Activated CD8-positive, alpha-beta memory T cell treated with anti-CD3 and anti-CD28 coated beads for 4 hours (primary cell): ENCODE measurements at regions not wholly inside any gene's neighbourhood (a gene's known extent, or its start where the extent isn't known, plus 50 kb on each side); places are given as distances from the start of the nearest gene placed in this dataset.

Source experiments
- DNase-seq, 2 donors: peaks; one replicate each; pipeline ENCODE4 v3.0.0-alpha.2; 2020; ENCODE audit warnings: low read depth in 2 of 2

DNA sequence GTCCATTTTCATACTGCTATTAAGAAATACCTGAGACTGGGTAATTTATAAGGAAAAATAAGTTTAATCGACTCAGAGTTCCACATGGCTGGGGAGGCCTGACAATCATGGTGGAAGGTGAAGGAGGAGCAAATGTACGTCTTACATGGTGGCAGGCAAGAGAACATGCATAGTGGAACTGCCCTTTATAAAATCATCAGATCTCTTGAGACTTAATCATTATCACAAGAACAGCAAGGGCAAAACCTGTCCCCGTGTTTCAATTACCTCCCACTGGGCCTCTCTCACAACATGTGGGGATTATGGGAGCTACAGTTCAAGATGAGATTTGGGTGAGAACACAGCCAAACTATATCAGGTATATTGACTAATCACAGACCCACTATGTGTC, 370.2 kb upstream of the USP24 start:
- DNase-seq = no peak

DNA sequence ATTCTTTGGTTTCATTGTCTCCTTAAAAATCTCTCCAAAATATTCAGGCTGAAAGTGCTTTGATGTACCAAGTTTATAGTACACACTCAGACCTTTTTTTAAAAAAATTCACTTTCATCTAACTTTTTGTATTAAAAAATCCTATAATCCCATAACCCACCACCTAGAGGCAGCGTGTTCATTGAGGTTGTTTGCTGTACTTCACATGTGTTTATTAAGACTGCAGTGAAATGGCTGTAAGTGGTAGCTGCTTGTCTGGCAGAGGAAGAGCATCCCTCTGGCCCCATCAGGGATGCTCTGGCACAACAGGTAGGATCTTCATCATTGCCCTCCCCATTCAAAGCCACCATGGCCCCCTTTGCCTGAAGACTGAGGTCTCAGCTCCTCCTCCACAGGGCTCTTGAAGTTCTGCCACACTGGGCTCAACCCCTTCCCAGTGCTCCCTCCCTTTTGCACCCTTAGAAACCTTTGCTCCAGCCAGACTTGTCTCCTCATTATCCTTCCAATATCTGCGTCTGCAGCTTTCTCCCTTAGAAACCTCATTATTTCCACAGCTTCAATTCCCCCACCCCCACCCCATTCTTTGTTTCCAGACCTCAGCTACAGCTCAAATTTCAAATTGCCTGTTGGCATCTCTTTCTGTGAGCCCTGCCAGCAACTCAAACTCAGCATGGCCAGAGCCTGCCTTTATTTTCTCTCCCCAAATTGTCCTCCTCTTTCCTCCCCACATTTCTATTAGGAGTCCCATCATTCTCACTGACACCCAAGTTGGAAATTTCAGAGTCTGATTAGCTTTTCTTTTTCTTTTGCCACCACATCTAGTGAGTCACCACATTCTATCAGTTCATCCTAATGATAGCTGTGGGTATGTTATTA, 369.6 kb upstream of the USP24 start:
- no peak for DNase-seq

DNA sequence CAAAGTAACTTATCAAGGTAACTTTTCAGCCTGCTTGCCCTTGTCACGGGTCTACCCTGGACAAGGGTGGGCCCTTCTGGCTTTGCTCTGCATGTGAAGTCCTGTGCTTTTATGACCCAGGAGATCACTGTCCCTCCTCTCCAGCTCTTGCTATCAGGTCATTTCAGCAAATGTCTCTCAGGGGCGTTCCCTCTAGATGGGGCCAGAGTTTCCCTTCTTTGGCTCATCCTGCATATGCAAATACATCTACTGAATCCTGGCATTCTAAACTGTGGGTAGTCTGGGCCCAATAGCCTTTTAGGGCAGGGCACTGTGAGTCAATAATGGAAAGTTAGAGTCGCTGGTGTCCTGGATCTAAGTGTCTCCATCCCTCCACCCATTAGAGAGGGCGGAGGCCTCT, 366.9 kb upstream of the USP24 start:
- no peak for DNase-seq

DNA sequence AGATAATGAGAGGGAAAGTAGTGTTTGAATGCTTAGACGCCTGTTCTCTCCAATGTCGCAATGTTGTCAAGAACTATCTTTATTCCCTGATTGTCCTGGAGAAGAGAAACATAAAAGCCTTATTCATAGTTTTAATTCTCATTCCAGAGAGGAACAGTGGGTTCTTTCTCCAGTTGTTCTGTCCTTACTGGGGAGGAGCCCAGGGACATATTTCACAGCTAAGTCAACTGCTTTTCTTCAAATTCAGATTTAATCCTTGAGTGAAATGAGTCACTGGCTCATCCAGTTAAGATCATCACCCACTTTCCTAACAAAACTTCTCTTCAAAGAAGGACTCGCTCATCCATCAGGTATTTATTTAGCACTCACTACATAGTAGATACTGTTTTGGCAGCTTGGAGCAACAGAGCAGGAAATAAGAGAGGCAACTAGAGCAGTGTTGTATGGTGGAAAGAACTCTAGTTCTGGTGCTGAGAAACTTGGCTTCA, 365.7 kb upstream of the USP24 start:
- no peak for DNase-seq

DNA sequence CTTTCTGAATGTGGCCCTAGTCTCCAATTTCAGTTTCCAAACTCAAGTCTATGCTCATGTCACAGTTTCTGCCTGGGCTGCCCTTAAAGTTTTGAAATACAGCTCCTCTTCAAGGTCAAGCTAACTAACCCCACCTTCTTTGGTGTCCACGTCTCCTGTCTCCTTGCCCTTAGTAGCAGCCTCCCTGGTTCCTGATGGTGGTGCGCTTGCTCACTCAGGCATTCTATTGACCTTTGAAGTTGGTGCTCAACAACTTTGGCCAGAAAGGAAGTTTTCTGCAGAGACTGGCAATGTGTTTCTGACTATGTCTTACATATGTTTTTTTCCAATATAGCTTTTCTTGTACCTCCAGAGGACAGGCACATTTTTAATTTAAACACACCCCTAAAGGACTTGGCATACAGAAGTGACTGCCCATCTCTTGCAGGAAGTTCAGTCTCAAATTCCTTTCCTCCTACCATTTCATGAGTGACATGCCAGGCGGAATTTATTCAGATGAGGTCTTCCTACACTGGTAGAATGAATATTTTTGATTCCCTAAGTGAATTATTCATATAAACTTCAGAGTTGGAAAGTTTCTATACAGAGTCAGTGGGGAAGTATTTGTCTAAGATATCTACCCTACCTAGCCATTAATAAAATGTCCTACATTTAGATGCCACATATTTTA, 364.3 kb upstream of the USP24 start:
- DNase-seq = no peak

DNA sequence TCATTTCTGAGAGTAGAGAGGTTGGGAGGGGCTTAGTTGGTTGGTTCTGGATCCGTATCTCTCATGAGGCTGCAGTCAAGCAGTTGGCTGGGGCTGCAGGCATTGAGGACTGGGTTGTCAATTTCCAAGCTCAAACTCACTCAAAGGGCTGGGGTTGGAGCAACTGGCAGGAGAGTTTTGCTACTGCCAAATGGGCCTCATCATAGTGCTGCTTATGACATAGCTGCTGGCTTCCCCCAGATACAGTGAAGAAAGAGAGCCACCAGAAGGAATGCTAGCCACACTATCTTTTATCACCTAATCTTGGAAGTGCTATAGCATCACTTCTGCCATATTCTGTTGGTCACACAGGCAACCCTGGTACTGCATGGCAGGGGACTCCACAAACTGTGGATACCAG, 363.5 kb upstream of the USP24 start:
- DNase-seq = no peak

DNA sequence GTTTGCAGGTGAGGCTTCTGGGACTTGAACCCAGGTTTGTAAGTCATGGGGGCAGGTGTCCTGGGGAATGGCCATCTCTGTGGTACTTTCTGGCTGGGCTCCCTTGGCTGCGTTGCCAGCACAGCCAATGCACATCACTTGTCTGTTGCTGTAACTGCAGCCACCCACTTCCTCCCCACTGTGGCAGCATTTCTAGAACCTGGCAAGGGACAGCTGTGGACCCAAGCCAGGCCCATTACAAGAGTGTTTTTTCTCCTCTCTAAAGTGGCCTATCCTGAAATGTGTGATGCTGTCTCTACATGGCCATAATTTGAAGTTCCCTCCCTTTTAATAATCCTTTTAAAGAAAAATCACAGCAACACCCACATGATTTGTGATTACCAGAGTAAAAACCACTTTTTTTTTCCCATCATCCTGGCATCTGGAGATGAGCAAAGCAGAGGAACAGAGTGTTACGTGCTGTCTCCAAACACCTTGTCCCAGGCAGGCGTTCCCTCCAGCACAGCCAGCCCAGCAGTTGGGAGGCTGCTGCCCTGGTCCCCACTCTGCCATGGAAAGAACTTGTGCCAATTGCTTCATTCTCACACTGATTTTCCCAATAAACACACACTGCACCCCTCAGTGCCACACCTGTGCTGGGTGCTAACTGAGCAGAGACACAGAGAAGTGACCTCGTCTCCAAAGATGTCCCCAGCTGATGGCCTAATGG, 360.6 kb upstream of the USP24 start:
- DNase-seq = no peak

DNA sequence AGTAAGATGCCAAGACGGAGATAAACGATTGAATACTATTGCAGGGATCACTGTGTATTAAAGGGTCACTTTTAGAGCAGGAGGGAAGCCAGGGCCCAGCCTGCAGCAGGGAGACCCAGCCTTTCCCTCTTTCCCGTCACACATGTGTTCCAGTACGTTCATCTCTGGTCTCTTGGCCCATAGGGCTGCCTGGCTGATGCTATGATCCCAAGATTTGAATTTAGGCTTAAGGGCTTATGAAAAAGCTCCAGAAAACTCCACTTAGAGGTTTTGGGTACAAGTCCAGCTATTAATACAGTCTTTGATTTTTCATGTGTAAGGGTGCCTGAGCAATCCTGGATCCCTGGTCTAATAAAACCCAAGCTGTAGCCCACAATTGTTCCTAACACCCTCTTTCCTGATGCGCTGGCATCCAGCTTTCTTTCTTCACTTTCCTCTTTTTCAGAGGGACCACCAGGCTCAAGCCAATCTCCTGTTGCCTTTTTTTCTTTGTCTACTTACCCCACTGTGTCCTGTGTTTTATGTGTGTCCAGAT, 359.6 kb upstream of the USP24 start:
- no peak for DNase-seq

DNA sequence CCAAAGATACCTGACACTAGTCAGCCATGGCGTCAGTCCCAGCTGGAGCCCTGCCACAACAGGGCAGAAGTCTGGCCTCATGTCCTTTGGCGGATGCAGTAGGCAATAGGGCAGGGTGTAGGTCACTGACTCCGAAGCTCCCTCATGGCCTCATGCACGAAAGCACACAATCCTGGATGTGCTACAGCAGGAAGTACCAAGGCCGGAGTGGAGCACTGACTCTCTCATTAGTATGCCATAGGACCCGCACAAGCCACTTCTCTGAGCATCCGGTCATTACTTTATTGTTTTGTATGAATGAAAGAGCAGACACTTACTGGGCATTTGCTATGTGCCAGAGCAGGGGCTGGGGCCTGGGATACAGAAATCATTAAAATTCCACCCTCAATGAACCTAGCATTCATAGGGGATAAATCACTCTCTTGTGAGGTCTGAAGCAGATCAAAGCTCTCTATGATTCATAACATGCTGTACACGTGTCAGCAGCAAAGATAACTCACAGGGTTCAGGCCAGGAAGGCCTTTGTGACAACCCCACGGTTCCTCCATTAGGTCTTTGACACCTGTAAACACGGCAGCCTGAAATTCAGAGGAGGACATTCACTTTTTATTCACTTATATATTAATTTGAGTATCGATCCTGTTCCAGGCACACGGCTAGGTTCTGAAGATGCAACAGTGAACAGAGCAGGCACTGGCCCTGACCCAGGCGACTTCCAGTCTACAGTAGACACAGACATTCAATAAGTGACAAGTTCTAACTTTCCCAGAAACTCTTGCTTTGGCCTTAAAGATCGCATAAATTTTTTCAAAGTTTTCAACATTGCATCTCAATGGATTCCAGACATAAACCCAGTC, 357.9 kb upstream of the USP24 start:
- no peak for DNase-seq

DNA sequence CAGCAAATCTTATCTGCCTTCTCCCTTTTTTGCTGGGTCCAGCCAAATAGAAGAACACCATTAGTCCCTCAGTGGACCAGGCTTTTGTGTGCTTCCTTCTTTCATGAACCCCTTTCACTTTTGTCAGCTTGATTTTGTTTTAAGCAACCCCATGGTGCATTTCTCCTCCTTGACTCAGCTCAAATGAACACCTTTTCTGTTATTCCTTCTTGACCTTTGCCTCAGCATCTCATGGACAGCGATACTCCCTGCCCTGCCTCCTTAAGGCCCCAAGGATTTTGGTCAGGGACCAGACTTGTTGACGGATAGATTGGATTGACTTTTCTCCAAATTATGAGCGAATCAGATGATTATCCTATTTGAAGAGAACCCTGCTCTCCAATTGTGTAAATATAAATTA, 356.6 kb upstream of the USP24 start:
- no peak for DNase-seq

DNA sequence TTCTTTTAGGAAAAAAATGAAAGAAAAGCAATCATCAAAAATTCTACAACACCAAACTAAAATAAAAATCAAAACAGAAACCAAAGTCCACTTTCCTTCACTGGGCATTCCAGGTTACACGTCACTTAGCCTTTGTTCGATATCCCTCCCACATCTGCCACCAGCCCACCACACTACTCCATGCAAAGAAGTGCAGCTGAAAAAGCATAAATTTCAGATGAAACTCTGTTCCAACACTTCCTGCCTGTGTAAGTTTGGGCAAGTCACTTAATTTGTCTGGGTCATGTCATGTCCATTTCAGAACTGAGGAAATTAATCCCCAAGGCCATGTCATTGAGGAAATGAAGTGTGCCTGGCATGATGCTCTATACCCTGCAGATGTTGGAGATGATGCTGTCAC, 354.3 kb upstream of the USP24 start:
- DNase-seq = no peak

DNA sequence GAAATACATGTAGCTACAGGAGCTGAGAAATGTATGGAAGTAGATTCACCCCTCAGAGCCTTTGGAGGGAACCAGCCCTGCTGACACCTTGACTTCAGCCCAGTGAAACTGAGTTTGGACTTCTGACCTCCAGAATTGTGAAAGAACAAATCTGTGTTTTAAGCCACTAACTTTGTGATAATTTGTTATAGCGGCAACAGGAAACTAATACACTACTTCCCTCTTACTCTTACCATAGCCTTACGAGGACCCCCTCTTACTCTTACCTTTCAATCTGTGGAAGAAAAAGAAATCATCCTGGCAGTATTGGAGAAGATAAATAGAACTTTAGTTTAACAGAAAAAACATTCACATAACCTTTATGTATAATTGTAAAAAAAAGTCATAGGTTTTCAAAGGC, 353.6 kb upstream of the USP24 start:
- no peak for DNase-seq

DNA sequence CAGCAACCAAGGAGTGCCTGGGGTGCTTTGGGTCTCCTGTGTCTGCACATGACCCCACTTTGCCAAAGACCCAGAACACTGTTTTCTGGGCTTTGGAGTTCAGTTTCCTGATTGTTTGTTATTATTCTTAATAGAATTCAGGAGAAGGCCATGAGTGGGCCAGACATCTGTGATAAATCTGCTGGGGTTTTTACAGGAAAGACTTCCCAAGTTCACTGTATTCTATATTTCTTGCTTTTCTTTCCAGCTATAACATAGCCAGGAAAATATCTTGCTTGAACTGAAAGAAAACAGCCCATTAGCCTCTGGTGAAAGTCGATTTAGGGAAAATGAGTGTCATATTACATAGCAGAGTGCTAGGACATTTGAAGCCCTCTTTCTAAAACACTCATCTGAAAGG, 345.1 kb upstream of the USP24 start:
- no peak for DNase-seq

DNA sequence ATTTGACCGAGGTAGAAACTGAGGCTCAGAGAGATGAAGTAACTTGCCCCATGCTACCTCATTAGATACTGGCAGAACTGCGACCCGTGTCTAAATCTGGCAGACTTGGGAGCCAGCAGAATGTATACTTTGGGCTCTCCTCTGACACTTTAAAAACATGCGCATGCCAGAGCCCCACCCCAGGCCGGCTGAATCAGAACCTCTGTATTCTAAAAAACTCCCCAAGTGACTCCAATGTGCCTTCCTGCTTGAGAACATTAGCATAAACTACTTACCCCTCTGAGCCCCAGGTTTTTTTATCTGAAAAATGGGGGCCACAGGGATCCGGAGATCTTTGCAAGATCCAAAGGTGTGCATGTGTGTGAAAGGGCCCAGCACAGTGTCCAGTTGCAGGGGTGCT, 344.7 kb upstream of the USP24 start:
- DNase-seq = no peak

DNA sequence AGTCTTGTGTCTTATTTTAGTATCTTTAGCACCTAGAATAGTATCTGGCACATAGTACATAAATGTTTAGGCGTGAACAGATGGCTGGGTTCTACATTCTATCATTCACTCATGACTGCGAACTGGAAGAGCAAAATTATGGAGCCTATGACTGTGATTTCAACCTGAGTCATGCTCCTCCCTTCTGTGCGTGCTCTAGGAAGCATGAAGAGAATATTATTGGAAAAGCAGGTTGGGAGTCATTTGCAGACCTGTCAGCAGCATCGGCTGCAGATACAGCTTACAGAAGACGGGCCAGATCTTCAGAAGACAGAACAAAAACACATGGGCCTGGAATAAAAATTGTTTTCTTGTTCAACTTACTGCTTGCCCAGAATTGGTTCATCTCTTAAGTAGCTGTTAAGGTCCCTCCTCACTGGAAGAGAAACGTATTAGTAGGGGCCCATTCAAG, 344.0 kb upstream of the USP24 start:
- no peak for DNase-seq

DNA sequence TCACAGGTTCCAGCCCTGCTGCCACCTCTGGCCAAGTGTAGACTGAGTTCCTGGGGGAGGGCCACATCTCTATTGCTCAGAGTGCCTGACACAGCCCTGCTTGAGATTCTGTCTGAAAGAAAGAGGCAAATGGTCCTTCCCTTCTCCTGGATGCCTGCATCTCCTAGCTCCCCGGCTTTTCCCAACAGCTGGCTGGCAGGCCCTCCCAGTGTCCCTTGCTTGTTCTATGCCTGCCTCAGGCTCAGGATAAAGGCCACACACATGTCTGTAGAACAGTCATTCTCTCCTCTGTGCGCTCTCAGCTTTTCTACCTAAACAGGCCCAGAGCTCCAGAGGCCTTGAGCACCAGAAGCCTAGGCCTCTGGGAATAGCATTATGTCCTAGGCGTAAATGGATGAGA, 343.4 kb upstream of the USP24 start:
- DNase-seq = no peak

DNA sequence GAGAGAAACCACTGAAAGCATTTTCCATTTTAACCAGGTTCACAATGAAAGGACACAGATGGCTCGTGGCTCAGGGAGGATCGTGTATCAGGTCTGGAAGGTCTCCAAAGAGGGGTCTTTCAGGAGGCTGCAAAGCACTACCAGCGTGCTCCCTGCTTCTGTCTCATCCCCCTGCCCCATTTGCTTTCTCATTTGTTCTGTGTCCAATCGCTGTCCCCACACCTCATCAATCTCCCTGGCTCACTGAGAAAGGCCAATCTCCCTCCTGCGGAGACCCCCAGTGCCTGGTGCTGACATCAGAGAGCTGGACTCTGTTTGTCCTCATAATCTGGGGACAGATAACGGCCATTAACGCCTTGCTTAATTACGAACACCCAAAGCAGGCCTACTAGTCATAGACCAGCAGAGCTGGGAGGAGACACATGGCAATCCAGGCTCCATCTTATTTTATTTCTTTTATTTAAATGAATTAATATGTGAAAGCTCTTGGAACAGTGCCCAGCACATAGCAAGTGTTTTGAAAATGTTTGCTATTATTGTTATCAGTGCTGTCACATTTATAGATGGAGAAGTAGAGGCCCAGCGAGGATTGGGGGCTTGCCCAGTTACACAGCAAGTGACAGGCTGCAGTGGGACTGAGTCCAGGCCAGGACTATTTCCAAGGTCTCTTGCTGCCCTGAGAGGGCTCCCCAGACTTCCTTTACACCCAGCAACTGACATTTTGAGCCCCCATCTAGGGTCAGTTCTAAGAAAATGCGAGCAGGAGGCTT, 341.0 kb upstream of the USP24 start:
- no peak for DNase-seq

DNA sequence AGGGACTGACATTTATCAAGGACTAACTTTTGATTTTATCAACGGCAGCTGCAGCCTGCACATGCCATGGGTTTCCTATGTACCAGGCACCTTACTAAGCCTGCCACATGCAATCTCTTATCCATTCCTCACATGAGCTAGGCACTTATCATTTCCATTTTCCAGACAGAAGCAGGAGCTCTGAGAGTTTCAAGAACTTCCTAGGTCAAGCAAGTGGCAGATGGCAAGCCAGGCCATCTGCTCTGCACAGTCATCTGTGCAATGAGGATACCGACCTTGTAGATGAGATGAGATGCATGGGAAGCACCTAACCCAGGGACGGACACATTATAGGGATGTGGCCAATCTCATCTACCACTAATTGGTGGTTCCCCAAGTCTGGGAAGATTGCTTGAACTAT, 339.4 kb upstream of the USP24 start:
- no peak for DNase-seq

DNA sequence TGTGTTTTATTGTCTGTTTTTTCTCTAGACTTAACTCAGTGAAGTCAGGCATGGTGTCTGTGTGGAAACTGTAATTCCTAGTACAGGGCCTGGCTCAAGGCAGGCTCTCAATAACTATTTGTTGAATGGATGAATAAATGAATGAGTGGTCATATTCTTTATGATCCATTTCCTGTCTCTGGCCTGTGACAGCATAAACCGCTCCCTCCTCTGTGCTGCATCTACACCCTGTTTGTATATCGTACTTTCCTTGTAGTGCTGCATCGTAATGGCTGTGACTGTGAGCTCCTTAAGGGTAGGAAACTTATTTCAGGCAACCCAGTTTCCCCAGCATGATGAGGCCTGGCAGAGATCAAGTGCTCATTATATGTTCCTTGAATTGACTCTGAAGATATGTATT, 337.5 kb upstream of the USP24 start:
- DNase-seq = no peak

DNA sequence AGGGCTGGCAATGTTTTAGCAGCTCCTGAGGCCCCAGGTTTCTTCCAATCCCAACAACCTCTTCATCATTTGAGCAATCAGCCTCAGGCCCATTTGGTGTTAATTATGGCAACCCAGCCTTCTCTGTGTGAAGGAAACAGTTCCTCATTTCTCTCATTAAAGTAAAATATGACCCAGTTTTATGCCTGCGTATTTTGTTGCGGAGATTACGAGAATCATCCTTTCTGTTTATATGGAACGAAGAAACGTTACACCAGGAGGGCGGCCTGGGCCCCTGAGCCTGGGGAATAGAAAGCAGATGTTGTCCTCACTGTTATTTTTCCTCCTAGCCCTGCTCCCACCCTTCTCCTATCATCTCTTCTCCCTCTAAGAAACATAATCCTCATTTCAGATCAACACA, 332.2 kb upstream of the USP24 start:
- DNase-seq = no peak

DNA sequence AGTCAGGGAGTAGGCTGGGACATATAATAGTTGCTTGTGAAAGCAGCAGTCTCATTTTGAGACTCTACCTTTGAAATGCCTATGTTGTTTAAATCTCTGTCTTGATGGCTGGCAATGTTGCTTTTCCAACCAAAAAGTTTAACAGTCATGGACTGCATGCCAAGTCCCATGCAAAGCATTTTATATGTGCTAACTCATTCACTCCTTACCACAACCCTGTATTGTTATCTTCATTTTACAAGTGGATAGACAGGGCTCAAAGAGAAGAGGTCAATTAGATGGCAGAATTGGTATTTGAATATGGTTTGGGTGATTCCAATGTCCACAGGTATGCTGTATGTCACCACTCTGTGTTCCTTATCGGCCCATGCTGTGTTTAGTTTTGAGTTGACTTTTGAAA, 331.4 kb upstream of the USP24 start:
- no peak for DNase-seq
